SK-N-SH treated with all-trans-retinoic acid at 6 μM for 48 hours (cell line): ENCODE measurements at regions not wholly inside any gene's neighbourhood (a gene's known extent, or its start where the extent isn't known, plus 50 kb on each side); places are given as distances from the start of the nearest gene placed in this dataset.

Source experiments
- ATAC-seq: fragments of 200-7000 bp; cut with Tn5 transposase; 3 replicates; pipeline ENCODE4 v1.9.1; 2020; ENCODE audit warnings: mild to moderate bottlenecking, moderate library complexity
- ARNTL ChIP-seq: fragments of 450-650 bp; formaldehyde crosslinking; IDR thresholded peaks from 2 replicates; pipeline ENCODE4 v1.5.0; 2020; ENCODE audit warnings: low read depth, mild to moderate bottlenecking, moderate library complexity, borderline replicate concordance
- BACH2 ChIP-seq: fragments of 250-450 bp; sonication (Bioruptor Pico); IDR thresholded peaks from 2 replicates; pipeline ENCODE4 v1.9.0; 2021; ENCODE audit warnings: mild to moderate bottlenecking, borderline replicate concordance
- CSDC2 ChIP-seq: fragments of 250-450 bp; sonication (Bioruptor Pico); IDR thresholded peaks from 2 replicates; pipeline ENCODE4 v1.5.0; 2020; ENCODE audit warnings: mild to moderate bottlenecking, moderate library complexity
- ESRRG ChIP-seq: fragments of 250-450 bp; sonication (Bioruptor Pico); IDR thresholded peaks from 2 replicates; pipeline ENCODE4 v1.6.1; 2021; ENCODE audit warnings: mild to moderate bottlenecking
- GLIS3 ChIP-seq: fragments of 250-450 bp; sonication (Bioruptor Pico); IDR thresholded peaks from 2 replicates; pipeline ENCODE4 v1.5.0; 2020; ENCODE audit warnings: mild to moderate bottlenecking, moderate library complexity
- ISL1 ChIP-seq: fragments of 250-450 bp; sonication (Bioruptor Pico); IDR thresholded peaks from 2 replicates; pipeline ENCODE4 v2.1.2; 2022; ENCODE audit warnings: mild to moderate bottlenecking, moderate library complexity
- OSR1 ChIP-seq: fragments of 250-450 bp; sonication (Bioruptor Pico); IDR thresholded peaks from 2 replicates; pipeline ENCODE4 v1.8.0; 2022; ENCODE audit warnings: moderate library complexity, mild to moderate bottlenecking, inconsistent platforms
- PPARA ChIP-seq: fragments of 250-450 bp; sonication (Bioruptor Pico); IDR thresholded peaks from 2 replicates; pipeline ENCODE4 v1.5.0; 2020; ENCODE audit warnings: mild to moderate bottlenecking, borderline replicate concordance
- RARB ChIP-seq: fragments of 250-450 bp; sonication (Bioruptor Pico); IDR thresholded peaks from 2 replicates; pipeline ENCODE4 v1.8.0; 2021; ENCODE audit warnings: mild to moderate bottlenecking, moderate library complexity
- SNAI2 ChIP-seq: fragments of 250-450 bp; sonication (Bioruptor Pico); IDR thresholded peaks from 2 replicates; pipeline ENCODE4 v1.5.0; 2020; ENCODE audit warnings: mild to moderate bottlenecking, moderate library complexity
- TCF4 ChIP-seq: fragments of 250-450 bp; sonication (Bioruptor Pico); IDR thresholded peaks from 2 replicates; pipeline ENCODE4 v1.8.0; 2021; ENCODE audit warnings: mild to moderate bottlenecking, moderate library complexity, borderline replicate concordance
- TOX ChIP-seq: fragments of 250-450 bp; sonication (Bioruptor Pico); IDR thresholded peaks from 2 replicates; pipeline ENCODE4 v1.8.0; 2021; ENCODE audit warnings: mild to moderate bottlenecking, moderate library complexity, borderline replicate concordance
- ZC3H10 ChIP-seq: fragments of 250-450 bp; sonication (Bioruptor Pico); IDR thresholded peaks from 2 replicates; pipeline ENCODE4 v1.5.1; 2021; ENCODE audit warnings: mild to moderate bottlenecking, moderate library complexity
- ZFP3 ChIP-seq: fragments of 250-450 bp; sonication (Bioruptor Pico); IDR thresholded peaks from 2 replicates; pipeline ENCODE4 v1.5.0; 2020; ENCODE audit warnings: mild to moderate bottlenecking, moderate library complexity
- ZFP30 ChIP-seq: fragments of 450-650 bp; formaldehyde crosslinking; IDR thresholded peaks from 2 replicates; pipeline ENCODE4 v1.5.0; 2022; ENCODE audit warnings: mild to moderate bottlenecking, moderate library complexity
- ZNF565 ChIP-seq: fragments of 450-650 bp; formaldehyde crosslinking; conservative IDR thresholded peaks from 2 replicates; pipeline ENCODE4 v1.5.0; 2020; ENCODE audit warnings: low read depth, mild to moderate bottlenecking, moderate library complexity
- ZNF70 ChIP-seq: fragments of 450-650 bp; formaldehyde crosslinking; IDR thresholded peaks from 2 replicates; pipeline ENCODE4 v1.5.0; 2020; ENCODE audit warnings: mild to moderate bottlenecking, moderate library complexity
- ZNF8 ChIP-seq: fragments of 450-650 bp; formaldehyde crosslinking; IDR thresholded peaks from 2 replicates; pipeline ENCODE4 v1.5.0; 2020; ENCODE audit warnings: mild to moderate bottlenecking, moderate library complexity
- TF ChIP-seq, protein P1 (sequence below): fragments of 250-450 bp; sonication (Bioruptor Pico); IDR thresholded peaks from 2 replicates; pipeline ENCODE4 v1.5.1; 2021; ENCODE audit warnings: mild to moderate bottlenecking, moderate library complexity
- TF ChIP-seq, protein P2 (sequence below): fragments of 250-450 bp; sonication (Bioruptor Pico); IDR thresholded peaks from 2 replicates; pipeline ENCODE4 v1.5.0; 2020; ENCODE audit warnings: mild to moderate bottlenecking, moderate library complexity
- TF ChIP-seq, protein P3 (sequence below): fragments of 250-450 bp; sonication (Bioruptor Pico); IDR thresholded peaks from 2 replicates; pipeline ENCODE4 v1.5.1; 2020; ENCODE audit warnings: low read depth, mild to moderate bottlenecking, moderate library complexity
- TF ChIP-seq, protein P4 (sequence below): fragments of 250-450 bp; sonication (Bioruptor Pico); IDR thresholded peaks from 2 replicates; pipeline ENCODE4 v1.8.0; 2020; ENCODE audit warnings: mild to moderate bottlenecking, moderate library complexity, borderline replicate concordance
- TF ChIP-seq, protein P5 (sequence below): fragments of 250-450 bp; sonication (Bioruptor Pico); IDR thresholded peaks from 2 replicates; pipeline ENCODE4 v1.8.0; 2021; ENCODE audit warnings: low read depth, mild to moderate bottlenecking, moderate library complexity, borderline replicate concordance

DNA sequence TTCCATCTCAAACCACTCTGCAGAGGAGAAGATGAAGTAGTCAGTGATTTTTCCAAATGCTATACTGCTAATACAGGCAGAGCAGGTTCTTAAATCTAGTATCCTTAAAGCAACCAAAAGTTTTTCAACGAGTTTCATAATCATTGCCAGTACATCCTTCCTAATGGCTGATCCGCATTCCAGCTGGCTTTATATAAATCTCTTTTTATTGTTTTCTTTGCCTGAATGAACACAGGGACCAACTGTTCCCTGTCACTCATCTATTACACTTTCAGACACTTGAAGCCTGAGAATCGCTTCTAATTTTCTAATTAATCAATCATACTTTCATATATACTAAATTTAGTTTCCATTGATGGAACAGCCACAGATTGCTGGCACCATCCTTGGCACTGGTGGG lies 508.6 kb downstream of the RAB28 start:
- no peak for TF ChIP-seq ARNTL
- TF ChIP-seq GLIS3 = no peak
- no peak for TF ChIP-seq ESRRG (CRISPR knock-in tag)
- TF ChIP-seq TOX (CRISPR knock-in tag) = no peak
- no peak for TF ChIP-seq BACH2 (CRISPR knock-in tag)
- TF ChIP-seq ZNF8 = no peak
- no peak for TF ChIP-seq SNAI2
- TF ChIP-seq RARB (CRISPR knock-in tag) = no peak
- no peak for TF ChIP-seq ISL1 (CRISPR knock-in tag)
- TF ChIP-seq ZFP3 = no peak
- TF ChIP-seq CSDC2 (CRISPR knock-in tag) = no peak
- no peak for TF ChIP-seq ZC3H10 (CRISPR knock-in tag)
- TF ChIP-seq, protein P1, sequence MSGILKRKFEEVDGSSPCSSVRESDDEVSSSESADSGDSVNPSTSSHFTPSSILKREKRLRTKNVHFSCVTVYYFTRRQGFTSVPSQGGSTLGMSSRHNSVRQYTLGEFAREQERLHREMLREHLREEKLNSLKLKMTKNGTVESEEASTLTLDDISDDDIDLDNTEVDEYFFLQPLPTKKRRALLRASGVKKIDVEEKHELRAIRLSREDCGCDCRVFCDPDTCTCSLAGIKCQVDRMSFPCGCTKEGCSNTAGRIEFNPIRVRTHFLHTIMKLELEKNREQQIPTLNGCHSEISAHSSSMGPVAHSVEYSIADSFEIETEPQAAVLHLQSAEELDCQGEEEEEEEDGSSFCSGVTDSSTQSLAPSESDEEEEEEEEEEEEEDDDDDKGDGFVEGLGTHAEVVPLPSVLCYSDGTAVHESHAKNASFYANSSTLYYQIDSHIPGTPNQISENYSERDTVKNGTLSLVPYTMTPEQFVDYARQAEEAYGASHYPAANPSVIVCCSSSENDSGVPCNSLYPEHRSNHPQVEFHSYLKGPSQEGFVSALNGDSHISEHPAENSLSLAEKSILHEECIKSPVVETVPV (CRISPR knock-in tag) = no peak
- no peak for TF ChIP-seq OSR1
- TF ChIP-seq TCF4 = no peak
- TF ChIP-seq, protein P2, sequence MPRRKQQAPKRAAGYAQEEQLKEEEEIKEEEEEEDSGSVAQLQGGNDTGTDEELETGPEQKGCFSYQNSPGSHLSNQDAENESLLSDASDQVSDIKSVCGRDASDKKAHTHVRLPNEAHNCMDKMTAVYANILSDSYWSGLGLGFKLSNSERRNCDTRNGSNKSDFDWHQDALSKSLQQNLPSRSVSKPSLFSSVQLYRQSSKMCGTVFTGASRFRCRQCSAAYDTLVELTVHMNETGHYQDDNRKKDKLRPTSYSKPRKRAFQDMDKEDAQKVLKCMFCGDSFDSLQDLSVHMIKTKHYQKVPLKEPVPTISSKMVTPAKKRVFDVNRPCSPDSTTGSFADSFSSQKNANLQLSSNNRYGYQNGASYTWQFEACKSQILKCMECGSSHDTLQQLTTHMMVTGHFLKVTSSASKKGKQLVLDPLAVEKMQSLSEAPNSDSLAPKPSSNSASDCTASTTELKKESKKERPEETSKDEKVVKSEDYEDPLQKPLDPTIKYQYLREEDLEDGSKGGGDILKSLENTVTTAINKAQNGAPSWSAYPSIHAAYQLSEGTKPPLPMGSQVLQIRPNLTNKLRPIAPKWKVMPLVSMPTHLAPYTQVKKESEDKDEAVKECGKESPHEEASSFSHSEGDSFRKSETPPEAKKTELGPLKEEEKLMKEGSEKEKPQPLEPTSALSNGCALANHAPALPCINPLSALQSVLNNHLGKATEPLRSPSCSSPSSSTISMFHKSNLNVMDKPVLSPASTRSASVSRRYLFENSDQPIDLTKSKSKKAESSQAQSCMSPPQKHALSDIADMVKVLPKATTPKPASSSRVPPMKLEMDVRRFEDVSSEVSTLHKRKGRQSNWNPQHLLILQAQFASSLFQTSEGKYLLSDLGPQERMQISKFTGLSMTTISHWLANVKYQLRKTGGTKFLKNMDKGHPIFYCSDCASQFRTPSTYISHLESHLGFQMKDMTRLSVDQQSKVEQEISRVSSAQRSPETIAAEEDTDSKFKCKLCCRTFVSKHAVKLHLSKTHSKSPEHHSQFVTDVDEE (CRISPR knock-in tag) = no peak
- TF ChIP-seq ZNF565 (CRISPR knock-in tag) = no peak
- TF ChIP-seq, protein P3, sequence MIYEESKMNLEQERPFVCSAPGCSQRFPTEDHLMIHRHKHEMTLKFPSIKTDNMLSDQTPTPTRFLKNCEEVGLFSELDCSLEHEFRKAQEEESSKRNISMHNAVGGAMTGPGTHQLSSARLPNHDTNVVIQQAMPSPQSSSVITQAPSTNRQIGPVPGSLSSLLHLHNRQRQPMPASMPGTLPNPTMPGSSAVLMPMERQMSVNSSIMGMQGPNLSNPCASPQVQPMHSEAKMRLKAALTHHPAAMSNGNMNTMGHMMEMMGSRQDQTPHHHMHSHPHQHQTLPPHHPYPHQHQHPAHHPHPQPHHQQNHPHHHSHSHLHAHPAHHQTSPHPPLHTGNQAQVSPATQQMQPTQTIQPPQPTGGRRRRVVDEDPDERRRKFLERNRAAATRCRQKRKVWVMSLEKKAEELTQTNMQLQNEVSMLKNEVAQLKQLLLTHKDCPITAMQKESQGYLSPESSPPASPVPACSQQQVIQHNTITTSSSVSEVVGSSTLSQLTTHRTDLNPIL (CRISPR knock-in tag) = no peak
- TF ChIP-seq ZFP30 (CRISPR knock-in tag) = no peak
- ATAC-seq = no peak

DNA sequence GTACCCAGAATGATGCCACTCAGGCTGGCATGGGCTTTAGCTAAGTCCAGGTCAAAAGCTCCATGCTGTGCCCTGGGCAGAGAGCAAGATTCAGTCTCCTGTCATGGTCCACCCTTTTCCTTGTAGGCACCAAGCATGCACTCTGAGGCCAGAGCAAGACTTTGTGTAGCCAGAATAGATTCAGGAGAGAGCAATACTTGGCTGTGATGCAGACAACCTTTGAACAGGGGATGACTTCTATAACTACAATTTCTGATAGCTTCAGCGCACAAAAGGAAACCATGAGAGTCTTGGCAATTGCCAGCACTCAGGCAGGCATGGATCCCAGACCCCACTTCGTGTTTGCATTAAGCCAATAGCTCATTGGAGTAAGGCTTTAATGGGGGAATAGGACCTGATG lies 510.6 kb downstream of the RAB28 start:
- TF ChIP-seq ZFP30 (CRISPR knock-in tag) (no peak), PPARA (CRISPR knock-in tag) (no peak), ZNF70 (no peak), GLIS3 (no peak), TCF4 (no peak), TOX (CRISPR knock-in tag) (no peak), SNAI2 (no peak), ZNF8 (no peak), RARB (CRISPR knock-in tag) (no peak), ZC3H10 (CRISPR knock-in tag) (no peak)
- TF ChIP-seq, protein P4, sequence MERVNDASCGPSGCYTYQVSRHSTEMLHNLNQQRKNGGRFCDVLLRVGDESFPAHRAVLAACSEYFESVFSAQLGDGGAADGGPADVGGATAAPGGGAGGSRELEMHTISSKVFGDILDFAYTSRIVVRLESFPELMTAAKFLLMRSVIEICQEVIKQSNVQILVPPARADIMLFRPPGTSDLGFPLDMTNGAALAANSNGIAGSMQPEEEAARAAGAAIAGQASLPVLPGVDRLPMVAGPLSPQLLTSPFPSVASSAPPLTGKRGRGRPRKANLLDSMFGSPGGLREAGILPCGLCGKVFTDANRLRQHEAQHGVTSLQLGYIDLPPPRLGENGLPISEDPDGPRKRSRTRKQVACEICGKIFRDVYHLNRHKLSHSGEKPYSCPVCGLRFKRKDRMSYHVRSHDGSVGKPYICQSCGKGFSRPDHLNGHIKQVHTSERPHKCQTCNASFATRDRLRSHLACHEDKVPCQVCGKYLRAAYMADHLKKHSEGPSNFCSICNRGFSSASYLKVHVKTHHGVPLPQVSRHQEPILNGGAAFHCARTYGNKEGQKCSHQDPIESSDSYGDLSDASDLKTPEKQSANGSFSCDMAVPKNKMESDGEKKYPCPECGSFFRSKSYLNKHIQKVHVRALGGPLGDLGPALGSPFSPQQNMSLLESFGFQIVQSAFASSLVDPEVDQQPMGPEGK = no peak
- TF ChIP-seq, protein P5, sequence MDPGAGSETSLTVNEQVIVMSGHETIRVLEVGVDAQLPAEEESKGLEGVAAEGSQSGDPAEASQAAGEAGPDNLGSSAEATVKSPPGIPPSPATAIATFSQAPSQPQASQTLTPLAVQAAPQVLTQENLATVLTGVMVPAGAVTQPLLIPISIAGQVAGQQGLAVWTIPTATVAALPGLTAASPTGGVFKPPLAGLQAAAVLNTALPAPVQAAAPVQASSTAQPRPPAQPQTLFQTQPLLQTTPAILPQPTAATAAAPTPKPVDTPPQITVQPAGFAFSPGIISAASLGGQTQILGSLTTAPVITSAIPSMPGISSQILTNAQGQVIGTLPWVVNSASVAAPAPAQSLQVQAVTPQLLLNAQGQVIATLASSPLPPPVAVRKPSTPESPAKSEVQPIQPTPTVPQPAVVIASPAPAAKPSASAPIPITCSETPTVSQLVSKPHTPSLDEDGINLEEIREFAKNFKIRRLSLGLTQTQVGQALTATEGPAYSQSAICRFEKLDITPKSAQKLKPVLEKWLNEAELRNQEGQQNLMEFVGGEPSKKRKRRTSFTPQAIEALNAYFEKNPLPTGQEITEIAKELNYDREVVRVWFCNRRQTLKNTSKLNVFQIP = no peak
- TF ChIP-seq, protein P1 (CRISPR knock-in tag) = no peak
- no peak for ATAC-seq
